BJ (cell line): ENCODE measurements at regions not wholly inside any gene's neighbourhood (a gene's known extent, or its start where the extent isn't known, plus 50 kb on each side); places are given as distances from the start of the nearest gene placed in this dataset.

ENCODE experiments used
- CTCF ChIA-PET: fragments of 350-600 bp; formaldehyde crosslinking; extraction: SDS; loops from one replicate; lab custom pipeline; 2021; ENCODE audit warnings: antibody characterized with exemption, inconsistent platforms; lab: Yijun Ruan, JAX
- POLR2A ChIA-PET: fragments of 300-600 bp; sonication (Branson Sonifier 250); formaldehyde crosslinking; extraction: SDS; loops from one replicate; lab custom pipeline; 2021; ENCODE audit warnings: antibody characterized with exemption; lab: Charles Lee
- DNase-seq: peaks from one replicate; pipeline ENCODE4 v3.0.0-alpha.2; 2011; ENCODE audit warnings: low read depth
- H3K27me3 ChIP-seq: 2 replicates; pipeline ENCODE4 v1.6.0; 2011; ENCODE audit warnings: low read length; ENCODE audit not compliant: control insufficient read depth, insufficient read depth
- H3K36me3 ChIP-seq: 2 replicates; pipeline ENCODE4 v1.5.1; 2011; ENCODE audit warnings: low read length; ENCODE audit not compliant: control insufficient read depth, insufficient read depth
- H3K4me3 ChIP-seq: 2 replicates; pipeline ENCODE4 v1.5.1; 2011; ENCODE audit warnings: low read depth, mild to moderate bottlenecking, control low read depth, low read length
- CTCF ChIP-seq: IDR thresholded peaks from 2 replicates; pipeline ENCODE4 v1.5.1; 2011; ENCODE audit warnings: low read depth, mild to moderate bottlenecking, control low read depth, inconsistent platforms, low read length, moderate library complexity; ENCODE audit not compliant: insufficient read depth

- Histone ChIP-seq H3K27me3 (no peaks in the 10 kb centered on the region), H3K4me3 (no peak overlapping the region), H3K36me3 (no peaks in the 10 kb centered on the region)
- DNase-seq, result no peak
- TF ChIP-seq CTCF, result no peak
- ChIA-PET POLR2A (no interaction called here), CTCF (no interaction called here)
These were observed 482.7 kb upstream of the PDZRN3 start for GRCh38 chr3:74107451-74107850.

- DNase-seq, result no peak
- POLR2A ChIA-PET, result no interaction called here
- H3K36me3 ChIP-seq, result no peaks in the 10 kb centered on the region
- no peaks in the 10 kb centered on the region for H3K27me3 ChIP-seq
- no peak overlapping the region for H3K4me3 ChIP-seq
- no peak for TF ChIP-seq CTCF
- CTCF ChIA-PET, result no interaction called here
These were observed 482.2 kb upstream of the PDZRN3 start for GRCh38 chr3:74106925-74107324.

DNA sequence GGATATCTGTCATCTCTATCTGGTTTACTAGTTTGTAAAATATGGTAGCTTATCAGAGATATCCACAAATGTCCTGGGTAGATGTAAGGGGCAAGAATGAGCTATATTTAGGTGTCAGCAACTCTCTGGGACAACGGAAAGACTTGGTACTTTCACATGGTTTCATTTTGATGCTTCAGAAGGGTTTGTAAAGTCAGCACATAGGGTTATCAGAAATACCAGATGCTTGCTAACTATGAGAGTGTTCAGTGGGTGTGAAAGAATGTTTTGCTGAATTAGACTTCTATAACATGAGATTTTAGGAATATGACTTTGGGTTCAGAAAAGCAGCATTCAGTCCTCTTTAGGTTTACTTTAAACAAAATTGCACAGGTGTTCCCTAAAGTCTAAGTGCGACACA is 466.5 kb upstream of the PDZRN3 start:
- ChIA-PET POLR2A (no interaction called here), CTCF (no interaction called here)
- TF ChIP-seq CTCF, result no peak
- Histone ChIP-seq H3K27me3 (no peaks in the 10 kb centered on the region), H3K4me3 (no peak overlapping the region), H3K36me3 (no peaks in the 10 kb centered on the region)
- DNase-seq, result no peak

GRCh38 chr3:74089814-74090213 is 465.1 kb upstream of the PDZRN3 start:
- Histone ChIP-seq H3K4me3 (no peak overlapping the region), H3K36me3 (no peaks in the 10 kb centered on the region), H3K27me3 (no peaks in the 10 kb centered on the region)
- ChIA-PET CTCF (no interaction called here), POLR2A (no interaction called here)
- DNase-seq, result no peak
- TF ChIP-seq CTCF, result no peak

- TF ChIP-seq CTCF, result no peak
- no peaks in the 10 kb centered on the region for H3K27me3 ChIP-seq
- ChIA-PET POLR2A (no interaction called here), CTCF (no interaction called here)
- DNase-seq, result no peak
- no peaks in the 10 kb centered on the region for H3K36me3 ChIP-seq
- no peak overlapping the region for H3K4me3 ChIP-seq
These were observed 455.3 kb upstream of the PDZRN3 start for GRCh38 chr3:74080056-74080461.
